Thoracic aorta (tissue), 2 donors: ENCODE measurements at regions not wholly inside any gene's neighbourhood (a gene's known extent, or its start where the extent isn't known, plus 50 kb on each side); places are given as distances from the start of the nearest gene placed in this dataset.

Source experiments
- ATAC-seq: fragments of 150-250 bp; one replicate; pipeline ENCODE4 v1.8.0; 2017; ENCODE audit warnings: low read depth; ENCODE audit not compliant: insufficient number of reproducible peaks, low FRiP score
- DNase-seq: peaks from one replicate; pipeline ENCODE4 v3.0.0-alpha.2; 2020; ENCODE audit warnings: low spot score
- H3K27ac ChIP-seq, 2 donors: fragments of 200-600 bp; sonication (generic); 1 replicate in 1 of 2; 2 replicates in 1 of 2; pipeline ENCODE4 v1.5.1; 2016; ENCODE audit warnings: mild to moderate bottlenecking in 2 of 2, moderate library complexity in 2 of 2
- H3K27me3 ChIP-seq: fragments of 200-600 bp; sonication (generic); replicated peaks from 2 replicates; pipeline ENCODE4 v1.6.0; 2016; ENCODE audit warnings: mild to moderate bottlenecking; ENCODE audit not compliant: insufficient read depth
- H3K36me3 ChIP-seq: fragments of 200-600 bp; sonication (generic); one replicate; pipeline ENCODE4 v1.5.1; 2016
- H3K4me1 ChIP-seq, 2 donors: fragments of 200-600 bp; sonication (generic); 1 replicate in 1 of 2; 2 replicates in 1 of 2; pipeline versions ENCODE4 v1.5.1 to v1.6.0; 2016; ENCODE audit warnings: low read depth in 2 of 2, mild to moderate bottlenecking in 1 of 2; ENCODE audit not compliant: control insufficient read depth in 1 of 2
- H3K4me3 ChIP-seq: fragments of 200-600 bp; sonication (generic); 2 replicates; pipeline ENCODE4 v1.5.1; 2016; ENCODE audit warnings: mild to moderate bottlenecking
- H3K9me3 ChIP-seq: fragments of 200-600 bp; sonication (generic); 2 replicates; pipeline ENCODE4 v1.5.1; 2016
- TF ChIP-seq, protein P1 (sequence below): fragments of 200-600 bp; sonication (generic); IDR thresholded peaks from one replicate; pipeline ENCODE4 v1.5.1; 2019; ENCODE audit warnings: antibody characterized with exemption

DNA sequence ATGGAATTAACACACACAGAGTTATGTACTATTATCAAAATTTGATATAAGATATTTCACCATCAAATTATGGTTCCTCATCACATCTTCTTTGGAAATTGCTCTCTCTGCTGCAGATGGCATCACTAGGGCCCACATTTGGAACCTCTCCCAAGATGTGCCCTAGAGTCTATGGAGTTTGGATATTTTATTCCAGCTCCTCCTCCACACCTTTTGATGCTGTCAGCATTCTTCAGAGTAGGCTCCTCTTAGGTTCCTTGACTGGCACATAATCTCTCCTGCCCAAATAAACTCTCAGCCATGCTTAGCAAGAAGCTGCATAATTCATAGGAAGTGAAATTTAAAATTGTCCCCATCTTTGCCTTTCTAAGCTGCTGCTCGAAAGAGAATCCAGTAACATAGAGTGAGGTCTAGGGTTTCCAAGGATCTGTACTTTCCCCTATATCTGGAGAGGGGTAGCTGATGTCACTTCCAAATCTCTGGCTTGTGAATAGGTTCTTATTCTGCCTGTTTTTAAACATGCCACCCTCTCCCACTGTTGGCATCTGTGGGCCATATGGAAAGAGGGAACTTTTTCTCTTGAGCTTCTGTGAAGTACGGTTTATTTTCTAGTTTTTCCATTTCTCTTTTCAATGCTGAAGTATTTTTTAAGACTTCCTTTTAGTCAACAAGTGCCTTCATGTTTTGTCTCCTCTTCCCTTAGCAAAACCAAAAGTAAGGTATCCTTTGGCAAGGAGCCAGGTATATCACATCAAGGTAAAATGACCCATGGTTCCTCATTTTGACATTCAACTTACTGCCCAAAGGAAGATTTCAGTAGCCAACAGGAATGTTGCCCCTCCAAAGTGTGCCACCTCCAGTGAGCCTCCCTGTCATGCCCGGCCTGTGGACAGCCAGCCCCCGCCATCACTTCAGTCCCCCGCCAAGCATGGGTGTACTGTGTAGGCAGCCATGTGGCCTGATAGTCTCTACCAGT is 75.3 kb upstream of the C2CD4B start:
- Histone ChIP-seq H3K4me3 (no peak overlapping the region), H3K27ac (no peak overlapping the region), H3K4me1 (no peaks in the 10 kb centered on the region), H3K36me3 (no peaks in the 10 kb centered on the region), H3K27me3 (no peaks in the 10 kb centered on the region), H3K9me3 (no peaks in the 10 kb centered on the region)
- TF ChIP-seq, protein P1, sequence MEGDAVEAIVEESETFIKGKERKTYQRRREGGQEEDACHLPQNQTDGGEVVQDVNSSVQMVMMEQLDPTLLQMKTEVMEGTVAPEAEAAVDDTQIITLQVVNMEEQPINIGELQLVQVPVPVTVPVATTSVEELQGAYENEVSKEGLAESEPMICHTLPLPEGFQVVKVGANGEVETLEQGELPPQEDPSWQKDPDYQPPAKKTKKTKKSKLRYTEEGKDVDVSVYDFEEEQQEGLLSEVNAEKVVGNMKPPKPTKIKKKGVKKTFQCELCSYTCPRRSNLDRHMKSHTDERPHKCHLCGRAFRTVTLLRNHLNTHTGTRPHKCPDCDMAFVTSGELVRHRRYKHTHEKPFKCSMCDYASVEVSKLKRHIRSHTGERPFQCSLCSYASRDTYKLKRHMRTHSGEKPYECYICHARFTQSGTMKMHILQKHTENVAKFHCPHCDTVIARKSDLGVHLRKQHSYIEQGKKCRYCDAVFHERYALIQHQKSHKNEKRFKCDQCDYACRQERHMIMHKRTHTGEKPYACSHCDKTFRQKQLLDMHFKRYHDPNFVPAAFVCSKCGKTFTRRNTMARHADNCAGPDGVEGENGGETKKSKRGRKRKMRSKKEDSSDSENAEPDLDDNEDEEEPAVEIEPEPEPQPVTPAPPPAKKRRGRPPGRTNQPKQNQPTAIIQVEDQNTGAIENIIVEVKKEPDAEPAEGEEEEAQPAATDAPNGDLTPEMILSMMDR: no peak
- DNase-seq (no peak), ATAC-seq (no peak)

DNA sequence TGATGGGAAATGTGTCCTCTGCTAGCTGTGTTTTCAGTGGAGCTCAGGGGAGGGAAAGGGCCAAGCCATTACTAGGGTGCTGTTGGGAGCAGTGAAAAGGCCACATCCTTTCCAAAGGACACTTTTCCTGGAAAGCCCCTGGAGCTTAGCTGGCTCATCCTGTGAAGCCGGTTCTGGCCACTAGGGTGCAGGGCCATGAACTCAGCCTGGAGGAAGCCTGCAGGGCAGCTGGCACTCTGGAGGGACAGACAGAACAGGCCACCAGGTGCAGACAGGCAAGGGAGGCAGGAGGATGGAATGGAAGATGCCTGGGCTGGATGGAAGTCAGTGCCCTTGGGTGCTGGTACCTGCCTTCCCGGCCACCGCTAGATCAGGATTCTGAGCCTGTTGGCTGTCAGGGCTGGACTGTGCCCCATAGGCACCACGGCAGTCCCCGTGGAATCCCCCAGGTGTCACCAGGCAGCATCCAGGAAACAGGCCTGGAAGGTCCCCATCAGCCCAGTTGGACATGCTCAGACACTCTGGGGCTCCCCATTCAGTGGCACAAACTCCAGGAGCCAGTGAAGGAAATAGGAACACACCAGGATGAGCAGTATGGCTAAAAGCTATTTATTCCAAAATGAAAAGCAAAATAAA is 76.2 kb upstream of the C2CD4B start:
- Histone ChIP-seq H3K27ac (no peak overlapping the region), H3K4me3 (no peak overlapping the region), H3K27me3 (no peaks in the 10 kb centered on the region), H3K9me3 (no peaks in the 10 kb centered on the region), H3K4me1 (no peaks in the 10 kb centered on the region), H3K36me3 (no peaks in the 10 kb centered on the region)
- TF ChIP-seq, protein P1: no peak
- ATAC-seq (no peak), DNase-seq (no peak)

DNA sequence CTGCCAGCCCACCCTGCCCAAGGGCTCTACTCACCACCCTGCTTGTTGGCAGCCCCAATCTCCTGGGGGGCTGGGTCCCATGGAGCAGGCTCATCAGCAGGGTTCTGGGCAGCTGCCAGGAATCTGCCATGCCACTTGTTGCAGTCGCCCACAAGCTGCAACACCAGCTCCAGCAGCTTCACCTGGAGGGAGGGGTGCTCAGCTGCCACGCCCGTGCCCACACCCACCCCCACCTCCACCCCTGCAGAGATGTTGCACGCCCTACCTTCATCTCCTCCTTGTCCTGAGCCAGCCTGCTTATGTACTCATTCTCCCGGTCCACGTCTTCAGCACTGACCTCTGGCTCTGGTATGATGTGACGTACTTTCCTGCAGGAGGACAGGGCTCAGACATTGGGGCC is 77.9 kb upstream of the C2CD4B start:
- ATAC-seq (no peak), DNase-seq (no peak)
- H3K9me3 ChIP-seq: no peaks in the 10 kb centered on the region
- TF ChIP-seq, protein P1: no peak
- no peak overlapping the region for H3K4me3 ChIP-seq
- H3K4me1 ChIP-seq: no peaks in the 10 kb centered on the region
- H3K27ac ChIP-seq: no peak overlapping the region
- no peaks in the 10 kb centered on the region for H3K36me3 ChIP-seq
- H3K27me3 ChIP-seq: no peaks in the 10 kb centered on the region

DNA sequence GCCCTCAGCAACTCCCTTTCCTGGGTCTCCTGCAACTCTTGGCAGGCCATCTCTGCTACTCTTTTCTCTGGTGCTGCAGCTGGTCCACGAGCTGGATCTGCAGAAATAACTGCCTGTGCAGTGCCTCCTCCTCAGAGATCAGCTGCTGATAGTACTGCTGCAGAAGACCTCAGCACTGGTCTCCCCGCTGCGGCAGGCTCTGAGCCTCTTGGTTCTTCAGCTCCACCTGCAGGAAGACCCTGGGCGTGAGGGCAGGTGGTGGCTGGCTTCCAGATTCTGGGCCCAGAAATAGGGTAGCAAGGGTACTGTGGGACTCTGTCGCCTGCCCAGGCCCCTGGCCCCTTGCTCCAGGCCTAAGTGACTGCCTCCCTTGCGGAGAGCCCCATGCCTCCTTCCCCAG is 79.7 kb upstream of the C2CD4B start:
- H3K9me3 ChIP-seq: no peaks in the 10 kb centered on the region
- H3K36me3 ChIP-seq: no peaks in the 10 kb centered on the region
- H3K27me3 ChIP-seq: no peaks in the 10 kb centered on the region
- TF ChIP-seq, protein P1: no peak
- no peak for DNase-seq
- H3K27ac ChIP-seq: no peak overlapping the region
- H3K4me3 ChIP-seq: no peak overlapping the region
- H3K4me1 ChIP-seq: no peaks in the 10 kb centered on the region
- ATAC-seq: no peak

DNA sequence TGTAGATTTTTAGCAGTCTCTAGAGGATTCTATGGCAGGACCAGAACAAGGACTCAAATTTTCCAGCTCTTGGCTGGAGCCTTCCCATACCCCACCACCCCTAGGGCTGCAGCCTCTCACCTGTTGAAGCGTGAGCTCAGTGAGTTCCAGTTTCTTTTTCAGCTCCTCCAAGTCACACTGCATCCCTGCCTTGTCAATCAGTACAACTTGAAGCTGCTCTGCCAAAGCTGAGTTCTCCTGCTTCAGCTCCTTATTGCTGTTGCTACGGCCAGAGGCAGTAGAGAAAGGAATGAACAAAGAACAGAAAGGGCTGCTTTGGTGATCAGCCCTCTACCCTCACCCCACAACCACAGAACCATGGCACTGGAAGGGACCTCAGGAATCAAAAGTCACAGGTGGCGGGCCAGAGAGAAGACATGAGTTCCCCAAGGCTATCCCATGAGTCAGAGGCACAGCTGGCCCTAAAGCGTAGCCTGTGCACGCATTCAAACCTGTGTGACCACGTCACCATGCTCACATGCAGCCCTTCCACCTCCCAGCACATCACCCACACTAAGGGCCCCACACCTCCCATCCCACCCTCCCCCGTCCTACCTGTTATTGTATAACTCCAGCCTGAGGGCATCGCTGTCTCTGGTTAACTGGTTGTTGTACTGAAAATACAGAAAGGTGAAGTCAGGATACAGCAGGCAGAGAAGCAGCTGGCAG is 83.3 kb upstream of the C2CD4B start:
- ATAC-seq: no peak
- TF ChIP-seq, protein P1: no peak
- no peaks in the 10 kb centered on the region for H3K9me3 ChIP-seq

More for the DNA sequence above, 83.3 kb upstream of the C2CD4B start:
- H3K27me3 ChIP-seq: no peaks in the 10 kb centered on the region
- no peak for DNase-seq
- H3K27ac ChIP-seq: no peak overlapping the region
- H3K4me3 ChIP-seq: no peak overlapping the region
- H3K4me1 ChIP-seq: no peaks in the 10 kb centered on the region
- H3K36me3 ChIP-seq: no peaks in the 10 kb centered on the region
